Thoracic aorta (tissue), 2 donors: ENCODE measurements at regions not wholly inside any gene's neighbourhood (a gene's known extent, or its start where the extent isn't known, plus 50 kb on each side); places are given as distances from the start of the nearest gene placed in this dataset.

Experiments
- ATAC-seq: fragments of 150-250 bp; one replicate; pipeline ENCODE4 v1.8.0; 2017; ENCODE audit warnings: low read depth; ENCODE audit not compliant: insufficient number of reproducible peaks, low FRiP score
- DNase-seq: peaks from one replicate; pipeline ENCODE4 v3.0.0-alpha.2; 2020; ENCODE audit warnings: low spot score
- H3K27ac ChIP-seq, 2 donors: fragments of 200-600 bp; sonication (generic); 1 replicate in 1 of 2; 2 replicates in 1 of 2; pipeline ENCODE4 v1.5.1; 2016; ENCODE audit warnings: mild to moderate bottlenecking in 2 of 2, moderate library complexity in 2 of 2
- H3K27me3 ChIP-seq: fragments of 200-600 bp; sonication (generic); replicated peaks from 2 replicates; pipeline ENCODE4 v1.6.0; 2016; ENCODE audit warnings: mild to moderate bottlenecking; ENCODE audit not compliant: insufficient read depth
- H3K36me3 ChIP-seq: fragments of 200-600 bp; sonication (generic); one replicate; pipeline ENCODE4 v1.5.1; 2016
- H3K4me1 ChIP-seq, 2 donors: fragments of 200-600 bp; sonication (generic); 1 replicate in 1 of 2; 2 replicates in 1 of 2; pipeline versions ENCODE4 v1.5.1 to v1.6.0; 2016; ENCODE audit warnings: low read depth in 2 of 2, mild to moderate bottlenecking in 1 of 2; ENCODE audit not compliant: control insufficient read depth in 1 of 2
- H3K4me3 ChIP-seq: fragments of 200-600 bp; sonication (generic); 2 replicates; pipeline ENCODE4 v1.5.1; 2016; ENCODE audit warnings: mild to moderate bottlenecking
- H3K9me3 ChIP-seq: fragments of 200-600 bp; sonication (generic); 2 replicates; pipeline ENCODE4 v1.5.1; 2016
- TF ChIP-seq, protein P1 (sequence below): fragments of 200-600 bp; sonication (generic); IDR thresholded peaks from one replicate; pipeline ENCODE4 v1.5.1; 2019; ENCODE audit warnings: antibody characterized with exemption

DNA sequence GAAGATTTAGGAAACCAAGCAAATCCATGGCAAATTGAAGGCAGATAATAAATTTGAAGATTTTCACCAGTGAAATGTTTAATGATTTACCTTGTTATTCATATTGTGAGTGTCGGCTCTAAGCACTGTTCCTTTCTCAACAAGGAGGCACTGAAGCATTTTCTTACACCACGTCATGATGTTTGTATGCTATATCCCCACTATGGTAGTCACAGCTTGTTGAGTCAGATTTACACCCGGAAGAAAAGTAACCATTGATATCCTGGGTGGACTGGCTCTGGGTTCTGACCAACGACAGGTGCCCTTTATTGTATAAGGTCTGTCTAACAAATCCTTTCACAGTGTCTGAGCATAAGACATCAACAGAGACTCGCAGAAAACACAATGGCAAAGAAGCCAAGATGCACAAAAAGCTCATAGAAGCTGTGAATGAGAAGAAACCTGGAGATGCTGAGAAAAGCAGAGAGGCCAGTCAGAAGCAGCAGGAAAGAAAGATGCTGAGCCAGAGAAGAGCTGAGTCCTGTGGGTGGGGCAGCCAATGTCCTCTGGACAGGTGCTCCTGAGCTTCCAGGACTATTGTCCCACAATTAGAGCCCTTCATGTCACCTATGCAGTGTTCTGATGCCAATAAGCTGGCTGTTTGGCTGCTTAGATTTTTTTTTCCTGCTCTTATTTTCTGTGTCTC is 49.7 kb upstream of the ARHGAP5 start:
- H3K9me3 ChIP-seq, result no peaks in the 10 kb centered on the region
- H3K36me3 ChIP-seq, result no peaks in the 10 kb centered on the region
- TF ChIP-seq, protein P1, sequence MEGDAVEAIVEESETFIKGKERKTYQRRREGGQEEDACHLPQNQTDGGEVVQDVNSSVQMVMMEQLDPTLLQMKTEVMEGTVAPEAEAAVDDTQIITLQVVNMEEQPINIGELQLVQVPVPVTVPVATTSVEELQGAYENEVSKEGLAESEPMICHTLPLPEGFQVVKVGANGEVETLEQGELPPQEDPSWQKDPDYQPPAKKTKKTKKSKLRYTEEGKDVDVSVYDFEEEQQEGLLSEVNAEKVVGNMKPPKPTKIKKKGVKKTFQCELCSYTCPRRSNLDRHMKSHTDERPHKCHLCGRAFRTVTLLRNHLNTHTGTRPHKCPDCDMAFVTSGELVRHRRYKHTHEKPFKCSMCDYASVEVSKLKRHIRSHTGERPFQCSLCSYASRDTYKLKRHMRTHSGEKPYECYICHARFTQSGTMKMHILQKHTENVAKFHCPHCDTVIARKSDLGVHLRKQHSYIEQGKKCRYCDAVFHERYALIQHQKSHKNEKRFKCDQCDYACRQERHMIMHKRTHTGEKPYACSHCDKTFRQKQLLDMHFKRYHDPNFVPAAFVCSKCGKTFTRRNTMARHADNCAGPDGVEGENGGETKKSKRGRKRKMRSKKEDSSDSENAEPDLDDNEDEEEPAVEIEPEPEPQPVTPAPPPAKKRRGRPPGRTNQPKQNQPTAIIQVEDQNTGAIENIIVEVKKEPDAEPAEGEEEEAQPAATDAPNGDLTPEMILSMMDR, result no peak
- no peaks in the 10 kb centered on the region for H3K27me3 ChIP-seq
- no peak for DNase-seq
- ATAC-seq, result no peak
- H3K4me1 ChIP-seq, result no peaks in the 10 kb centered on the region
- no peak overlapping the region for H3K4me3 ChIP-seq
- H3K27ac ChIP-seq, result no peak overlapping the region
